Trophoblast cell (in vitro differentiated cells and primary cell): ENCODE measurements at regions not wholly inside any gene's neighbourhood (a gene's known extent, or its start where the extent isn't known, plus 50 kb on each side); places are given as distances from the start of the nearest gene placed in this dataset.
"Not testable (repeated sequence)": the region's sequence is repeated elsewhere in the genome, so short reads cannot be mapped to it uniquely, and the experiment has no call there.

Source experiments
- DNase-seq, 2 donors: peaks; one replicate each; pipeline ENCODE4 v3.0.0-alpha.2; 2016
- H2AFZ ChIP-seq: 2 replicates; pipeline ENCODE4 v1.6.1; 2013; ENCODE audit warnings: low read length, moderate library complexity, mild to moderate bottlenecking; ENCODE audit not compliant: insufficient read depth, poor library complexity
- H2AK5ac ChIP-seq: 2 replicates; pipeline ENCODE4 v1.6.1; 2013; ENCODE audit warnings: mild to moderate bottlenecking, low read length
- H2BK120ac ChIP-seq: 2 replicates; pipeline ENCODE4 v1.6.1; 2013; ENCODE audit warnings: low read length, mild to moderate bottlenecking, moderate library complexity; ENCODE audit not compliant: insufficient read depth, poor library complexity
- H2BK12ac ChIP-seq: 2 replicates; pipeline ENCODE4 v1.6.1; 2013; ENCODE audit warnings: mild to moderate bottlenecking, low read length, moderate library complexity
- H2BK5ac ChIP-seq: 2 replicates; pipeline ENCODE4 v1.6.1; 2013; ENCODE audit warnings: low read length, low read depth, moderate library complexity, mild to moderate bottlenecking; ENCODE audit not compliant: poor library complexity
- H3K14ac ChIP-seq: 2 replicates; pipeline ENCODE4 v1.6.1; 2013; ENCODE audit warnings: mild to moderate bottlenecking, low read length
- H3K18ac ChIP-seq: 2 replicates; pipeline ENCODE4 v1.6.1; 2013; ENCODE audit warnings: mild to moderate bottlenecking, low read length
- H3K23ac ChIP-seq: 2 replicates; pipeline ENCODE4 v1.6.1; 2013; ENCODE audit warnings: low read length
- H3K27ac ChIP-seq: 2 replicates; pipeline ENCODE4 v1.5.1; 2013; ENCODE audit warnings: low read depth, mild to moderate bottlenecking, inconsistent platforms, low read length, moderate library complexity
- H3K27me3 ChIP-seq: 2 replicates; pipeline ENCODE4 v1.6.1; 2013; ENCODE audit warnings: inconsistent platforms, mild to moderate bottlenecking, low read length, moderate library complexity; ENCODE audit not compliant: insufficient read depth
- H3K36me3 ChIP-seq, 2 experiments: 1 replicate in 1 of 2; 2 replicates in 1 of 2; pipeline ENCODE4 v1.6.1; 2013; ENCODE audit warnings: low read length in 2 of 2, mild to moderate bottlenecking in 2 of 2, moderate library complexity in 1 of 2; ENCODE audit not compliant: insufficient read depth in 2 of 2, control insufficient read depth in 1 of 2
- H3K4ac ChIP-seq: 2 replicates; pipeline ENCODE4 v1.6.1; 2013; ENCODE audit warnings: low read depth, mild to moderate bottlenecking, low read length, moderate library complexity
- H3K4me1 ChIP-seq, 2 experiments: 1 replicate in 1 of 2; 2 replicates in 1 of 2; pipeline ENCODE4 v1.6.1; 2013; ENCODE audit warnings: low read length in 2 of 2, mild to moderate bottlenecking in 2 of 2, moderate library complexity in 1 of 2; ENCODE audit not compliant: insufficient read depth in 2 of 2, control insufficient read depth in 1 of 2
- H3K4me2 ChIP-seq: 2 replicates; pipeline ENCODE4 v1.6.1; 2013; ENCODE audit warnings: inconsistent platforms, mild to moderate bottlenecking, low read length, moderate library complexity
- H3K4me3 ChIP-seq: 2 replicates; pipeline ENCODE4 v1.5.1; 2013; ENCODE audit warnings: mild to moderate bottlenecking, low read depth, low read length, inconsistent platforms
- H3K79me1 ChIP-seq: one replicate; pipeline ENCODE4 v1.6.1; 2013; ENCODE audit warnings: low read length
- H3K79me2 ChIP-seq: 2 replicates; pipeline ENCODE4 v1.6.1; 2013; ENCODE audit warnings: low read length, mild to moderate bottlenecking; ENCODE audit not compliant: control insufficient read depth, insufficient read depth, poor library complexity
- H3K9ac ChIP-seq: 2 replicates; pipeline ENCODE4 v1.6.1; 2013; ENCODE audit warnings: mild to moderate bottlenecking, low read length
- H3K9me3 ChIP-seq: 2 replicates; pipeline ENCODE4 v1.6.1; 2013; ENCODE audit warnings: low read depth, mild to moderate bottlenecking, control low read depth, inconsistent platforms, low read length; ENCODE audit not compliant: insufficient read depth
- H4K12ac ChIP-seq: 2 replicates; pipeline ENCODE4 v1.6.1; 2013; ENCODE audit warnings: low read depth, mild to moderate bottlenecking, low read length, moderate library complexity
- H4K8ac ChIP-seq: 2 replicates; pipeline ENCODE4 v1.6.1; 2013; ENCODE audit warnings: low read depth, mild to moderate bottlenecking, low read length, moderate library complexity
- H4K91ac ChIP-seq: one replicate; pipeline ENCODE4 v1.6.1; 2013; ENCODE audit warnings: low read depth, mild to moderate bottlenecking, low read length, moderate library complexity
- WGBS: extraction: QIAGEN DNeasy Blood & Tissue Kit; methylation state at CpG from one replicate; pipeline ENCODE4 v1.1.7; 2013; ENCODE audit warnings: missing lambda C conversion rate; ENCODE audit not compliant: insufficient read length, insufficient coverage; ENCODE audit errors: extremely low coverage; 5-methylcytosine and 5-hydroxymethylcytosine counted together

DNA sequence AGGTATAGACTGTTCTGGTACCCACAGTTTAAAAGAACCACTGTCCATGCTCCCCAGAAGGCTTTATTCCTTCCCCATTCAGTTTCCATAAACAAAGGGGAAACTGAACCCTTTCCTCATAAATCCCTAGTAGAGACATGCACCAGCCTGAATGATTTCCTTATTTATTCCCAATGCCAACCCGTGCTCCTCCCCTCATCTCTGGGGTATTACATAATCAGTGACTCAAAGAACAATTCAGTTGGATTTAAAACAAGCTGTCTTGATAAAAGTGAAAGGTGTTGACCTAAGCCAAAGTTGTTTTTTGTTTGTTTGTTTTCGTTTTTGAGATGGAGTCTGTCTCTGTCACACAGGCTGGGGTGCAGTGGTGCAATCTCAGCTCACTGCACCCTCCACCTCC, 418.5 kb upstream of the CNTNAP5 start:
- H3K4me1 ChIP-seq: no peaks in the 10 kb centered on the region
- no peak overlapping the region for H4K12ac ChIP-seq
- no peak overlapping the region for H2BK120ac ChIP-seq
- no peak for DNase-seq
- H3K4me2 ChIP-seq: no peak overlapping the region
- no peaks in the 10 kb centered on the region for H3K27me3 ChIP-seq
- H2AK5ac ChIP-seq: no peak overlapping the region
- WGBS: no CpG with 5 or more reads among the region's 2 CpGs
- no peaks in the 10 kb centered on the region for H3K9me3 ChIP-seq
- H3K79me2 ChIP-seq: no peaks in the 10 kb centered on the region
- H3K14ac ChIP-seq: no peak overlapping the region
- H2BK5ac ChIP-seq: no peak overlapping the region
- H3K4ac ChIP-seq: no peak overlapping the region
- no peak overlapping the region for H4K91ac ChIP-seq
- no peak overlapping the region for H4K8ac ChIP-seq
- no peak overlapping the region for H3K27ac ChIP-seq
- no peaks in the 10 kb centered on the region for H3K79me1 ChIP-seq
- no peak overlapping the region for H2AFZ ChIP-seq
- H3K23ac ChIP-seq: no peak overlapping the region
- H3K18ac ChIP-seq: no peak overlapping the region
- no peak overlapping the region for H2BK12ac ChIP-seq
- no peak overlapping the region for H3K4me3 ChIP-seq
- no peaks in the 10 kb centered on the region for H3K36me3 ChIP-seq
- H3K9ac ChIP-seq: no peak overlapping the region

DNA sequence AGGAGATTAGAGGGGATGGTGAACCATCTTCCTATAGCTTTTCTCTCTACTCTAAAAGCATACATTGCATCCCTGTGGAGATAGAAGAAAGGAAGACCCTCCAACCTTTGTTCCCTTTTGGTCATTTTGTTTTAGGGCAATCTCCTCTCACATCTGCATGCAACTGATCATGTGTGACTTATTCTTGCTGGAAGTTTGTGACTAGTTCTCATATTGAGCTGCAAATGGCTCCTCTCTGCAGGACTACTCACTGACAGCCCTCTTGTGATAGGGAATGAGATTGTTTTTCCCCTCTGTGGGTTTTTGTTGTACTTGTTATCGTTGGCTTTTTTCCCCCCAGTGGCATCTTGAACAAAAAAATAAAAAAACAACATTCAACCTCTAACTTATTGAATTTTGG, 416.0 kb upstream of the CNTNAP5 start:
- Histone ChIP-seq H3K4ac (no peak overlapping the region), H3K18ac (no peak overlapping the region), H4K91ac (no peak overlapping the region), H3K4me2 (no peak overlapping the region), H3K79me1 (no peaks in the 10 kb centered on the region), H2BK12ac (no peak overlapping the region), H3K9me3 (peaks cover 2% of the 10 kb centered on the region), H2AFZ (no peak overlapping the region), H3K36me3 (no peaks in the 10 kb centered on the region), H2BK120ac (no peak overlapping the region), H3K79me2 (no peaks in the 10 kb centered on the region), H4K12ac (no peak overlapping the region), H4K8ac (no peak overlapping the region), H3K23ac (no peak overlapping the region), H3K9ac (no peak overlapping the region), H3K4me1 (no peaks in the 10 kb centered on the region), H2AK5ac (no peak overlapping the region), H3K4me3 (no peak overlapping the region), H2BK5ac (no peak overlapping the region), H3K27me3 (no peaks in the 10 kb centered on the region), H3K27ac (no peak overlapping the region), H3K14ac (no peak overlapping the region)
- WGBS: no CpG with 5 or more reads among the region's 1 CpG
- DNase-seq: no peak

DNA sequence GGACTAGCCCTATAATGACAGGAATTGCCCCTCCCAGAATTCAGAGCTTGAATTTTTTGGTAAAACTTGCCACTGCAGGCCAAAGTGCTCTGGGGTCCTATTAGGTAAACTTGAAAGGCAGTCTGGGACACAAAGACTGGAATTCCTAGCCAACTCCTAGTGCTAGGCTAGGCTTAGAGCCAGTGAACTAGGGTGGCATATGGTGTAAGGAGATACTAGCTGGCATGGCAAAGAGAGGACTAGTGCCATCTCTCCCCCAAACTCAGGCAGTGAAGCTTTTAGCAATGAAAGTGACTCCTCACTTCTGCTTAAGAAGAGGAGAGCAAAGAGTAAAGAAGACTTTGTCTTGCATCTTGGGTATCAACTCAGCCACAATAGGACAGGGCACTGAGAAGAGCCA, 410.5 kb upstream of the CNTNAP5 start:
- H3K23ac ChIP-seq: no peak overlapping the region
- DNase-seq: no peak
- H3K36me3 ChIP-seq: no peaks in the 10 kb centered on the region
- no peak overlapping the region for H2BK120ac ChIP-seq
- no peak overlapping the region for H3K14ac ChIP-seq
- no peak overlapping the region for H2AK5ac ChIP-seq
- H4K91ac ChIP-seq: no peak overlapping the region
- no peaks in the 10 kb centered on the region for H3K27me3 ChIP-seq
- H2BK12ac ChIP-seq: no peak overlapping the region
- no peak overlapping the region for H3K18ac ChIP-seq
- no peak overlapping the region for H3K27ac ChIP-seq
- no peaks in the 10 kb centered on the region for H3K4me1 ChIP-seq
- H3K79me1 ChIP-seq: no peaks in the 10 kb centered on the region
- no peaks in the 10 kb centered on the region for H3K79me2 ChIP-seq
- no peak overlapping the region for H3K4ac ChIP-seq
- no peak overlapping the region for H3K4me3 ChIP-seq
- H4K8ac ChIP-seq: no peak overlapping the region
- H4K12ac ChIP-seq: no peak overlapping the region
- H2BK5ac ChIP-seq: no peak overlapping the region
- H3K4me2 ChIP-seq: no peak overlapping the region
- H3K9ac ChIP-seq: no peak overlapping the region
- no peak overlapping the region for H2AFZ ChIP-seq
- H3K9me3 ChIP-seq: peaks cover 2% of the 10 kb centered on the region

DNA sequence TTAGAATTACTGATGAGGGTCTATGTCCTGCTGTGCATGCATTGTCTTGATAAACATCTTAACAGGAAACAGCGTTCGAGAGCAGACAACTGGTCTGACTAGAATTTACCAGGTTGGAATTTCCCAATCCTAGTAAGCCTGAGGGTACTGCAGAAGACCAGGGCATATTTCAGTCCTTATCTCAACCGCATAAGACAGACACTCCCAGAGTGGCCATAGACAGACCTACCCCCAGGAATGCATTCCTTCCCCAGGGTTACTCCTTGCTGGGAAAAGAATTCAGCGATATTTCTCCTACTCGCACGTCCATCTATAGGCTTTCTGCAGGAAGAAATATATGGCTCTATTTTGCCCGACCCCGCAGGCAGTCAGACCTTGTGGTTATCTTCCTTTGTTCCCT, 406.4 kb upstream of the CNTNAP5 start:
- H4K8ac ChIP-seq, H3K4me3 ChIP-seq, H3K36me3 ChIP-seq, H4K91ac ChIP-seq, H3K27me3 ChIP-seq, H2AFZ ChIP-seq, H3K9me3 ChIP-seq, H2AK5ac ChIP-seq, H2BK5ac ChIP-seq, H3K14ac ChIP-seq, H3K4me2 ChIP-seq, H3K4ac ChIP-seq, H3K23ac ChIP-seq, H3K9ac ChIP-seq, H4K12ac ChIP-seq, H3K18ac ChIP-seq, H3K79me1 ChIP-seq, H2BK120ac ChIP-seq, H3K4me1 ChIP-seq, H3K27ac ChIP-seq, H2BK12ac ChIP-seq, H3K79me2 ChIP-seq: not testable (repeated sequence)
- DNase-seq: peak; percentile 35 to 78
- WGBS: no CpG with 5 or more reads among the region's 8 CpGs

DNA sequence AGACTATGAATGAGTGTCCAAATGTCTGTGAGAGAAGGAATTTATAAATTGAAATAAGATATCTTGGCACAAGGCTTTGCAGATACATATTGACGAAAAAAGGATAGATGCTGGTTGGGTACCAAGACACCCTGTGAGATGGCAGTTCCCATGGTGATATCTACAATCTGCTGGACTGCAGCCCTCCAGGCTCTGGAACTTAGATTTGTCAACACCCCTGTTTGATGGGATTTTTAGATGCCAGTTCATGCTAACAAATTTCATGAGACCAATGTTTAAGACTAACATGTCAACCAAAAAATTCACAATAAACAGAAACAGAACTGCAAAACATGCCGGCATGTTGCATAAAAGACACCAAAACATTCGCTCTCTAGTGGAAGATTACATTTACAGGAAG, 400.3 kb upstream of the CNTNAP5 start:
- Histone ChIP-seq H3K36me3 (no peaks in the 10 kb centered on the region), H2AFZ (no peak overlapping the region), H3K4me2 (no peak overlapping the region), H4K12ac (no peak overlapping the region), H4K91ac (no peak overlapping the region), H3K18ac (no peak overlapping the region), H3K4me1 (no peaks in the 10 kb centered on the region), H3K4me3 (no peak overlapping the region), H3K27ac (no peak overlapping the region), H3K27me3 (no peaks in the 10 kb centered on the region), H3K9ac (no peak overlapping the region), H3K9me3 (no peaks in the 10 kb centered on the region), H3K23ac (no peak overlapping the region), H3K79me1 (no peaks in the 10 kb centered on the region), H2AK5ac (no peak overlapping the region), H2BK120ac (no peak overlapping the region), H3K14ac (no peak overlapping the region), H3K4ac (no peak overlapping the region), H2BK5ac (no peak overlapping the region), H3K79me2 (no peaks in the 10 kb centered on the region), H4K8ac (no peak overlapping the region), H2BK12ac (no peak overlapping the region)
- DNase-seq: no peak
- no CpG with 5 or more reads among the region's 3 CpGs for WGBS
